GM12864 (cell line): ENCODE measurements at regions not wholly inside any gene's neighbourhood (a gene's known extent, or its start where the extent isn't known, plus 50 kb on each side); places are given as distances from the start of the nearest gene placed in this dataset.

Experiments used
- DNase-seq: peaks from one replicate; pipeline ENCODE4 v3.0.0-alpha.2; 2011; ENCODE audit warnings: low read depth
- H3K4me3 ChIP-seq: 2 replicates; pipeline ENCODE4 v1.5.1; 2011; ENCODE audit warnings: mild to moderate bottlenecking, low read depth, low read length, control low read depth
- TF ChIP-seq, protein P1 (sequence below): IDR thresholded peaks from 2 replicates; pipeline ENCODE4 v1.5.1; 2011; ENCODE audit warnings: low read depth, mild to moderate bottlenecking, moderate library complexity, low read length, control low read depth, inconsistent platforms; ENCODE audit errors: missing control alignments

DNA sequence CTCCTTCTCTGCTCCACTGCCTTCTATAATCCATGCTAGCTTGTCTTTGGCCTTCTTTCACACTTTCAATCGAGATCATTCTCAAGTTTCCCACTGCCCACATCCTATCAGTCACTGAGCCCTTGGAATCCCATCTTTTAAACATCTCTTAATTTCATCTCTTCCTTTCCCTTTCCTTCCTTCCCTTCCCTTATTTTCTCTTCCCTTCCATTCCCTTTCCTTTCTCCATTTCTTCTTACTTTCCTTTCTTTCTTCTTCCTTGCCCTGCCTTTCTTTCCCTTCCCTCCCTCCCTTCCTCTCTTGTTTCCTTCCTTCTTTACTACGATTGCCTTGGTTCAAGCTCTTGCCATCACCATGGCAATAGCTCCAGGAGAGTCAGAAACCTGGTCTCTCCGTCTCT is 183.8 kb downstream of the EMP1 start:
- no peak for DNase-seq
- TF ChIP-seq, protein P1, sequence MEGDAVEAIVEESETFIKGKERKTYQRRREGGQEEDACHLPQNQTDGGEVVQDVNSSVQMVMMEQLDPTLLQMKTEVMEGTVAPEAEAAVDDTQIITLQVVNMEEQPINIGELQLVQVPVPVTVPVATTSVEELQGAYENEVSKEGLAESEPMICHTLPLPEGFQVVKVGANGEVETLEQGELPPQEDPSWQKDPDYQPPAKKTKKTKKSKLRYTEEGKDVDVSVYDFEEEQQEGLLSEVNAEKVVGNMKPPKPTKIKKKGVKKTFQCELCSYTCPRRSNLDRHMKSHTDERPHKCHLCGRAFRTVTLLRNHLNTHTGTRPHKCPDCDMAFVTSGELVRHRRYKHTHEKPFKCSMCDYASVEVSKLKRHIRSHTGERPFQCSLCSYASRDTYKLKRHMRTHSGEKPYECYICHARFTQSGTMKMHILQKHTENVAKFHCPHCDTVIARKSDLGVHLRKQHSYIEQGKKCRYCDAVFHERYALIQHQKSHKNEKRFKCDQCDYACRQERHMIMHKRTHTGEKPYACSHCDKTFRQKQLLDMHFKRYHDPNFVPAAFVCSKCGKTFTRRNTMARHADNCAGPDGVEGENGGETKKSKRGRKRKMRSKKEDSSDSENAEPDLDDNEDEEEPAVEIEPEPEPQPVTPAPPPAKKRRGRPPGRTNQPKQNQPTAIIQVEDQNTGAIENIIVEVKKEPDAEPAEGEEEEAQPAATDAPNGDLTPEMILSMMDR: no peak
- no peak overlapping the region for H3K4me3 ChIP-seq

DNA sequence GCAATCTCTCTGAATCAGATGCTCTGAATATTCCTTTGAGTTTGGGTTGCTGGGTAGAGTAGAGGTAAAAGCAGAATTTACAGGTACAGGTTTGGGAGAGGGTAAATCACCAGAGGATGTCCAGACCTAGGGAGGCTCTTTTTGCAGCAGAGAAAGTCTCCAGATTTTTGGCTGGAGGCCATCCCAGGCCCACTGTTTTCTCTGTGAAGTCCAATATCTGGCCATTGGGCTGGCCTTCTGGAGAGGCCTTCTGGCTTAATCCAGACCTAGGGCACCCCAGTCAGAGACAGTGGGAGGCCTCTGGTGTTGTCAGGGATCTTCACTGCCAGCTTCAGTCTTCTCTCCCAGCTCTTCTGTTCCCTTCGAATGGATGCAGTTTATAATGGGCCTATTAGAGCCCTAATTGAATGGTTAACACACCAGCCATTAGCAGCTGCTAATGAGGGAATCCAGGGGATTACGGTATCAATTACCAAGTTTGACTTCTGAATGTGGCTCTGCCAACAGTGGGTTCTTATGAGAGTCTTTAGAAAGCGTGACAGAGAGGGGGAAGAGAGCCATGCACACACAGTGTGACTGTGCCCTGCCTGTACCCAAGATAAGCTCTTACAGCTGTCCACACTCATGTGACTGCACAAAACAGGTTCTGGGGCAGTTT is 183.1 kb downstream of the EMP1 start:
- TF ChIP-seq, protein P1: no peak

DNA sequence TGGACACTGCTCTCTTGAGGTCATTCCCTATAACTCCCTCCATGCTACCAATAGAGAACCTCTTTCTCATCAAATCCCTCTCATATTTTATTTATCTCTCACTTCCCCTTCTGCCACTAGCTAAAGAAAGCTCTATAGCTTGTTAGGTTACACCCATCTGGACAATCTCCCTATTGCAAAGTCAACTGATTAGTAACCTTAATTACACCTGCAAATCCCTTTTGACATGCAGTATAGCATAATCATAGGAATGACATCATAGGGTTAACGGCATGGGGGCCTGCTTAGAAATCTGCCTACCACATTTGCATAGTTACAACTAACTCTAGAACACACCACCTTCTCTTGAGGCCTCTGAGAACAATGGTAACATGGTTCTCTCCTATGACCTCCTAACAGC is 181.2 kb downstream of the EMP1 start:
- TF ChIP-seq, protein P1: no peak
- DNase-seq: no peak
- no peak overlapping the region for H3K4me3 ChIP-seq

More for the DNA sequence above, 183.1 kb downstream of the EMP1 start:
- H3K4me3 ChIP-seq: no peak overlapping the region
- no peak for DNase-seq

DNA sequence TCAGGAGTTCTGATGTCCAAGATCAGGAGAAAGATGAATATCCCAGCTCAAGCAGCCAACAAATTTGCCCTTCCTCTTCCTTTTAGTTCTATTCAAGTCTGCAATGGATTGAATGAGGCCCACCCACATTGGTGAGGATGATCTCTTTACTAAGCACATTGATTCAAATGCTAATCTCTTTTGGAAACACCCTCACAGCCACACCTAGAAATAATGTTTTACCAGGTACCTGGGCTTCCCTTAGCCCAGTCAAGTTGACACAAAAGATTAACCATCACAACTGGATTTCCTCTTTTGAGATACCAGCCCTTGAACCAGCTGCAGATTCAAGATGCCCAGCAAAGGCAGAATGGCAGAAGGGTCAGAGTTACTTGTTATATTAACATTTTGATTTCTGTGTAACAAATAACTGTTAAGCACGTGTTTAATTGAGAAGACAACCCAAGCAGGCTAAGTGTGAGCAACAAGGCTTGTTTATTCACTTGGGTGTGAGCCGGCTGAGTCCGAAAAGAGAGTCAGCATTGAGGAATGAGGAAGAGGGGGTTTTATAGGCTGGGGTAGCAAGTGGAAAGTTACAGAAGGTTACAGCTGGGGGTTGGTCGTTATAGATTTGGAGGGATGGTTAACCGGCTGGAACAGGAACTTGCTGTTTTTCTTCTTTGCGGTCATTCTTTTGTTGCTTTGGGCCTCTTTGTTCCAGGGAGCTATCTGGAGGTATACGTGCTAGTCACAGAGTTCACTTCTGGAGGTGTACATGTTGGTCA is 180.3 kb downstream of the EMP1 start:
- no peak overlapping the region for H3K4me3 ChIP-seq
- DNase-seq: no peak
- TF ChIP-seq, protein P1: no peak

DNA sequence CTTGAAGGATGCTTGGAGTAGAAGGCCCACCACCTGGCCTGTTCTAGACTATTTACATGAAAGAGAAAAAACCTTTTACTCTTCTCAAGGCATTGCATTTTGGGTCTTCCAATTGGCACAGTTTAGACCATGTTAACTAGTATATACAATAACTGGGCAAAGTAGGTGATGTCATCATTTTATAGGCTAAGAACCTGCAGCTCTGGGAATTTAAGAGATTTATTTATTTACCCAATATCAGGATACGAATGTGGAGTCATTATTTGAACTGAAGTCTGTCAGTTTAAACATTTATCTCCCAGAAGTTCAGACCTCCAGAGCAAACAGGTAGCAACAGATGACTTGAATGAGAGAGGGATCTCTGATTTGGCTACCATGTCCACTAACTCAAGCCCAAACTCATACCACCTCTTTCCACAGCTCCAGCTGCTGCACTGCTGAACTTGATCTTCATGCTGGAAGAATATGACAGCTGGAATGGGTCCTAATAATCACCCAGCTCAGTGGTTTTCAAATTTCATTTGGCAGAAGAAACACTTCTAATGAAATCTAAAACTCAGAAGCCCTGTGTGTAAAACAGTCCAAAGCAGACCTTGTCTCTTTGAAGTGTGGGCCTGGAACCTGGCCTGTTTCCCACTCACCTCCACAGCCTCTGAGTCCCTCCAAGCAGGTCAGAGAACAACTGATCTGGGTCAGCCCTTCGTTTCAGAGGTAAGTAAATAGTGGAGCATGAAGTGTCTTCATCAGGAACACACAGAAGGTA is 179.2 kb downstream of the EMP1 start:
- no peak overlapping the region for H3K4me3 ChIP-seq
- TF ChIP-seq, protein P1: no peak
- DNase-seq: no peak

DNA sequence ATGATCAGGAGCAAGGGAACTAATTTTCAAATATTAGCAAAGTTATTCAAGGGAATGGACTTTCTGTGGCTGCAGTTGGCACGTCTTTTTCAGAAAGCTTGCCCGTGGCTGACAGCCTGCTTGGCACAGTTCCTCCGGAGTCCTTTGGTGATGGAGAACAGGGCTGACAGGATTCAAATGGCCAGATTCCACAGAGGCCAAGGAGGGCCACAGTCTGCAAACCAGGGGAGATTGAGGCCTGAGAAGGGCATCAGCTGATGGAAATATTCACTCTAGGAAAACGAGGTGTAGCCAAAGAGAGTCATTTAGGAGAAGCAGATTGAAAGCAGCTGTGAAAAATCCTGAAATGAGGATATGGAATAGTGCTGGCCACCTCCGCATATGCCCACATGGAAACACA is 178.3 kb downstream of the EMP1 start:
- no peak overlapping the region for H3K4me3 ChIP-seq
- TF ChIP-seq, protein P1: no peak
- no peak for DNase-seq
